K562 (cell line): ENCODE measurements at regions not wholly inside any gene's neighbourhood (a gene's known extent, or its start where the extent isn't known, plus 50 kb on each side); places are given as distances from the start of the nearest gene placed in this dataset.

Source experiments
- ATAC-seq: fragments of 200-7000 bp; cut with Tn5 transposase; 3 replicates; pipeline ENCODE4 v1.9.1; 2020; ENCODE audit warnings: moderate library complexity
- BruUV-seq: library from RNA; stranded (reverse); fragments of 400-500 nt; replicated peaks from 2 replicates; lab custom pipeline; 2021; lab: Mats Ljungman, UMichigan
- CTCF ChIA-PET: fragments of 300-600 bp; formaldehyde crosslinking; extraction: SDS; loops from one replicate; lab custom pipeline; 2021; ENCODE audit warnings: low intra/inter-chr PET ratio; lab: Yijun Ruan, JAX
- POLR2A ChIA-PET: fragments of 300-600, 350-650 bp; sonication (Branson Sonifier 250); formaldehyde crosslinking; extraction: SDS; loops from one replicate; lab custom pipeline; 2021; ENCODE audit warnings: antibody characterized with exemption, inconsistent platforms; lab: Yijun Ruan, JAX
- DNase-seq, 4 experiments: peaks; one replicate each; pipeline versions ENCODE4 v3.0.0 to v3.0.0-alpha.2; 2011 to 2018; ENCODE audit warnings: low spot score in 3 of 4, mixed read lengths in 3 of 4; ENCODE audit errors: extremely low read depth in 1 of 4
- FAIRE-seq: peaks from 2 replicates; lab custom pipeline; 2011; peaks lifted over from hg19 to GRCh38; lab: Jason Lieb, UNC
- H2AFZ ChIP-seq: 2 replicates; pipeline ENCODE4 v1.6.0; 2011; ENCODE audit warnings: low read depth, low read length, control low read depth, inconsistent platforms
- H3K27ac ChIP-seq: fragments of 200-600 bp; 3 replicates; pipeline ENCODE4 v1.8.0; 2011; ENCODE audit warnings: low read depth, mild to moderate bottlenecking, control low read depth, inconsistent platforms, low read length, moderate library complexity, mixed read lengths; ENCODE audit errors: extremely low read depth
- H3K27me3 ChIP-seq, 2 experiments: fragments of 300-600 bp in 1 of 2; 2 replicates in 1 of 2; 3 replicates in 1 of 2; pipeline versions ENCODE4 v1.6.0 to v1.8.0; 2011; ENCODE audit warnings: inconsistent platforms in 2 of 2, low read length in 2 of 2, mild to moderate bottlenecking in 1 of 2, mixed read lengths in 1 of 2, moderate library complexity in 1 of 2; ENCODE audit not compliant: control insufficient read depth in 2 of 2, insufficient read depth in 2 of 2
- H3K36me3 ChIP-seq: fragments of 300-600 bp; 3 replicates; pipeline ENCODE4 v1.8.0; 2011; ENCODE audit warnings: mild to moderate bottlenecking, low read length, inconsistent platforms; ENCODE audit not compliant: control insufficient read depth, insufficient read depth
- H3K4me1 ChIP-seq, 2 experiments: fragments of 200-600 bp in 1 of 2; replicated peaks in 1 of 2; 2 replicates in 1 of 2; 3 replicates in 1 of 2; pipeline versions ENCODE4 v1.5.1 to v1.8.0; 2011; ENCODE audit warnings: inconsistent platforms in 2 of 2, low read length in 2 of 2, mild to moderate bottlenecking in 1 of 2, mixed read lengths in 1 of 2, moderate library complexity in 1 of 2; ENCODE audit not compliant: control insufficient read depth in 2 of 2, insufficient read depth in 2 of 2
- H3K4me2 ChIP-seq: 2 replicates; pipeline ENCODE4 v1.6.1; 2011; ENCODE audit warnings: low read length, control low read depth, inconsistent platforms, mixed read lengths; ENCODE audit not compliant: insufficient read depth
- H3K4me3 ChIP-seq: fragments of 200-600 bp; sonication (generic), shearing (Covaris generic); 2 replicates; pipeline ENCODE4 v1.5.1; 2016; ENCODE audit warnings: control low read depth, inconsistent platforms
- H3K79me2 ChIP-seq: fragments of 200-600 bp; 3 replicates; pipeline ENCODE4 v1.8.0; 2011; ENCODE audit warnings: low read length, inconsistent platforms; ENCODE audit not compliant: control insufficient read depth, insufficient read depth
- H3K9ac ChIP-seq, 2 experiments: 2 replicates each; pipeline versions ENCODE4 v1.6.0 to v1.6.1; 2011; ENCODE audit warnings: low read depth in 2 of 2, low read length in 2 of 2, control low read depth in 1 of 2, inconsistent platforms in 1 of 2, mild to moderate bottlenecking in 1 of 2, mixed read lengths in 1 of 2; ENCODE audit not compliant: insufficient read depth in 1 of 2
- H3K9me1 ChIP-seq: one replicate; pipeline ENCODE4 v1.6.0; 2011; ENCODE audit warnings: inconsistent platforms, mild to moderate bottlenecking, low read length, moderate library complexity; ENCODE audit not compliant: control insufficient read depth, insufficient read depth
- H3K9me3 ChIP-seq: replicated peaks from 2 replicates; pipeline ENCODE4 v1.5.1; 2011; ENCODE audit warnings: low read depth, low read length, inconsistent platforms; ENCODE audit not compliant: control insufficient read depth, insufficient read depth
- H4K20me1 ChIP-seq: replicated peaks from 2 replicates; pipeline ENCODE4 v1.6.1; 2011; ENCODE audit warnings: low read length, inconsistent platforms, mixed read lengths; ENCODE audit not compliant: control insufficient read depth, insufficient read depth
- CEBPG ChIP-seq, 3 experiments: fragments of 200-800 bp in 1 of 3; sonication (Bioruptor generic) in 1 of 3; sonication (generic) in 1 of 3; formaldehyde crosslinking in 1 of 3; IDR thresholded peaks in 2 of 3; conservative IDR thresholded peaks in 1 of 3; 2 replicates each; pipeline versions ENCODE4 v1.6.1 to v1.8.0; 2016 to 2022; ENCODE audit warnings: missing compliant biosample characterization in 2 of 3, missing genetic modification characterization in 2 of 3, mild to moderate bottlenecking in 1 of 3, missing genetic modification reagents in 1 of 3
- CTBP1 ChIP-seq: fragments of 450-650 bp; IDR thresholded peaks from 2 replicates; pipeline ENCODE4 v1.6.1; 2016; ENCODE audit warnings: borderline replicate concordance
- E2F8 ChIP-seq: fragments of 450-650 bp; IDR thresholded peaks from 2 replicates; pipeline ENCODE4 v1.7.1; 2018; ENCODE audit warnings: mild to moderate bottlenecking, low read depth; ENCODE audit not compliant: partially characterized antibody
- FOXO4 ChIP-seq: fragments of 450-650 bp; formaldehyde crosslinking; IDR thresholded peaks from 2 replicates; pipeline ENCODE4 v1.4.0; 2020; ENCODE audit warnings: mild to moderate bottlenecking, moderate library complexity
- KDM1A ChIP-seq, 2 experiments: fragments of 450-650 bp; IDR thresholded peaks; 2 replicates each; pipeline ENCODE4 v1.6.1; 2016; ENCODE audit warnings: mild to moderate bottlenecking in 2 of 2
- MEIS2 ChIP-seq: fragments of 450-650 bp; IDR thresholded peaks from 2 replicates; pipeline ENCODE4 v1.6.1; 2014; ENCODE audit warnings: mild to moderate bottlenecking; ENCODE audit not compliant: partially characterized antibody
- MTA1 ChIP-seq: fragments of 450-650 bp; IDR thresholded peaks from 2 replicates; pipeline ENCODE4 v1.6.1; 2017; ENCODE audit warnings: borderline replicate concordance
- NCOA2 ChIP-seq, 2 experiments: fragments of 450-650 bp; IDR thresholded peaks; 2 replicates each; pipeline ENCODE4 v1.6.1; 2018; ENCODE audit warnings: mild to moderate bottlenecking in 2 of 2, moderate library complexity in 1 of 2; ENCODE audit not compliant: partially characterized antibody in 2 of 2
- PHB2 ChIP-seq: fragments of 450-650 bp; IDR thresholded peaks from 2 replicates; pipeline ENCODE4 v1.6.1; 2017; ENCODE audit warnings: low read depth
- RBM25 ChIP-seq: fragments of 200-400 bp; formaldehyde crosslinking; IDR thresholded peaks from 2 replicates; pipeline ENCODE4 v1.6.1; 2018; ENCODE audit warnings: low read length, low read depth, moderate library complexity; ENCODE audit not compliant: severe bottlenecking
- SFPQ ChIP-seq: fragments of 200-400 bp; formaldehyde crosslinking; IDR thresholded peaks from 2 replicates; pipeline ENCODE4 v1.6.1; 2017; ENCODE audit warnings: mild to moderate bottlenecking, low read depth, low read length, moderate library complexity
- TFE3 ChIP-seq: fragments of 450-650 bp; formaldehyde crosslinking; IDR thresholded peaks from 2 replicates; pipeline ENCODE4 v1.4.0; 2020; ENCODE audit warnings: mild to moderate bottlenecking, mixed read lengths
- ZC3H11A ChIP-seq: IDR thresholded peaks from 2 replicates; pipeline ENCODE4 v1.6.1; 2012; ENCODE audit warnings: low read depth, low read length, improper control_type of control experiment
- ZNF224 ChIP-seq: sonication (generic); formaldehyde crosslinking; IDR thresholded peaks from 2 replicates; pipeline ENCODE4 v1.8.0; 2022; ENCODE audit warnings: mild to moderate bottlenecking, missing genetic modification reagents
- ZNF507 ChIP-seq: conservative IDR thresholded peaks from 2 replicates; pipeline ENCODE4 v1.6.1; 2017; ENCODE audit warnings: missing genetic modification characterization, missing compliant biosample characterization
- WGBS: fragments of 100-300 bp; shearing (Covaris generic); methylation state at CpG from one replicate; pipeline ENCODE4 v1.1.6; 2016; ENCODE audit warnings: low coverage, mixed read lengths; ENCODE audit not compliant: insufficient coverage; ENCODE audit errors: missing lambda C conversion rate; 5-methylcytosine and 5-hydroxymethylcytosine counted together
- in situ Hi-C: fragments of 300-500 bp; cut with MboI; formaldehyde crosslinking; loops from 4 replicates; pipeline ENCODE4 v1.15.0; 2018; ENCODE audit warnings: inconsistent platforms, mixed read lengths
- intact Hi-C: fragments of 100-400 bp; cut with micrococcal nuclease; formaldehyde crosslinking; loops from 2 replicates; pipeline ENCODE4 v1.14.2; 2022

GRCh38 chr3:103653996-103654395 is 1219.2 kb downstream of the ZPLD1 start:
- ChIA-PET CTCF (no interaction called here), POLR2A (no interaction called here)
- no peak for ATAC-seq
- Histone ChIP-seq H3K27ac (no peak overlapping the region), H3K9ac (no peak overlapping the region), H2AFZ (no peak overlapping the region), H4K20me1 (no peaks in the 10 kb centered on the region), H3K9me1 (no peaks in the 10 kb centered on the region), H3K9me3 (no peaks in the 10 kb centered on the region), H3K79me2 (no peaks in the 10 kb centered on the region), H3K36me3 (no peaks in the 10 kb centered on the region), H3K27me3 (no peaks in the 10 kb centered on the region), H3K4me1 (no peaks in the 10 kb centered on the region), H3K4me2 (no peak overlapping the region), H3K4me3 (no peak overlapping the region)
- 0% methylated on average over 1 of the region's 1 CpG for WGBS
- no TSS peak for BruUV-seq
- TF ChIP-seq MTA1, result no peak
- TF ChIP-seq TFE3 (CRISPR knock-in tag), result no peak
- TF ChIP-seq MEIS2, result no peak
- TF ChIP-seq RBM25, result no peak
- TF ChIP-seq SFPQ, result no peak
- TF ChIP-seq PHB2, result no peak
- no peak for TF ChIP-seq ZC3H11A
- no peak for TF ChIP-seq CEBPG (CRISPR knock-in tag; IDR thresholded peaks at IDR 0.05)
- no peak for TF ChIP-seq CEBPG (tag; conservative IDR thresholded peaks at IDR 0.05 in 1 of 2, IDR thresholded peaks at IDR 0.05 in 1 of 2)
- no peak for TF ChIP-seq E2F8
- no peak for TF ChIP-seq CTBP1
- no peak for TF ChIP-seq FOXO4 (CRISPR knock-in tag)
- no peak for TF ChIP-seq ZNF507 (tag)
- TF ChIP-seq KDM1A (IDR thresholded peaks at IDR 0.05), result no peak
- TF ChIP-seq NCOA2 (IDR thresholded peaks at IDR 0.05; ENCODE audit: partially characterized antibody in 2 of 2), result no peak
- no peak for TF ChIP-seq ZNF224
- in situ Hi-C loops (no loop called here), intact Hi-C loops (no loop called here)
- no peak for FAIRE-seq
- DNase-seq, result no peak
